CD4-positive, alpha-beta memory T cell (primary cell): ENCODE measurements at regions not wholly inside any gene's neighbourhood (a gene's known extent, or its start where the extent isn't known, plus 50 kb on each side); places are given as distances from the start of the nearest gene placed in this dataset.

Source experiments
- CTCF ChIA-PET: fragments of 350-600 bp; sonication (Branson Sonifier 250); formaldehyde crosslinking; loops from one replicate; lab custom pipeline; 2021; ENCODE audit warnings: inconsistent platforms; ENCODE audit not compliant: partially characterized antibody; lab: Charles Lee
- POLR2A ChIA-PET: fragments of 350-600 bp; sonication (Branson Sonifier 250); formaldehyde crosslinking; loops from one replicate; lab custom pipeline; 2021; ENCODE audit not compliant: partially characterized antibody; lab: Charles Lee
- DNase-seq, 5 donors: peaks; one replicate each; pipeline versions ENCODE4 v3.0.0 to v3.0.0-alpha.2; 2020 to 2022; ENCODE audit warnings: mixed read lengths in 1 of 5
- H3K27ac ChIP-seq: one replicate; pipeline ENCODE4 v1.7.0; 2013; ENCODE audit warnings: low read depth, low read length
- H3K27me3 ChIP-seq: 2 replicates; pipeline ENCODE4 v1.7.0; 2013; ENCODE audit warnings: mild to moderate bottlenecking, low read length, moderate library complexity; ENCODE audit not compliant: insufficient read depth
- H3K36me3 ChIP-seq: 2 replicates; pipeline ENCODE4 v1.7.0; 2013; ENCODE audit warnings: mild to moderate bottlenecking, low read length, moderate library complexity; ENCODE audit not compliant: insufficient read depth
- H3K4me1 ChIP-seq: 2 replicates; pipeline ENCODE4 v1.7.0; 2013; ENCODE audit warnings: mild to moderate bottlenecking, low read length, moderate library complexity; ENCODE audit not compliant: insufficient read depth
- H3K4me3 ChIP-seq, 2 donors: one replicate each; pipeline ENCODE4 v1.7.0; 2013; ENCODE audit warnings: low read length in 2 of 2, mild to moderate bottlenecking in 1 of 2
- H3K9me3 ChIP-seq, 2 donors: one replicate each; pipeline ENCODE4 v1.7.0; 2013; ENCODE audit warnings: low read length in 2 of 2, control low read depth in 1 of 2; ENCODE audit not compliant: control insufficient read depth in 1 of 2
- H3K27ac Mint-ChIP-seq, 7 donors: one replicate each; pipeline ENCODE4 v1.8.0; 2020 to 2021; ENCODE audit warnings: mixed read lengths in 7 of 7, mild to moderate bottlenecking in 6 of 7, inconsistent platforms in 3 of 7, moderate library complexity in 3 of 7
- H3K27me3 Mint-ChIP-seq, 2 donors: one replicate each; pipeline ENCODE4 v1.8.0; 2020 to 2021; ENCODE audit warnings: mixed read lengths in 2 of 2
- H3K36me3 Mint-ChIP-seq, 2 donors: one replicate each; pipeline ENCODE4 v1.8.0; 2020 to 2021; ENCODE audit warnings: mixed read lengths in 2 of 2, inconsistent platforms in 1 of 2, mild to moderate bottlenecking in 1 of 2
- H3K4me1 Mint-ChIP-seq, 4 donors: one replicate each; pipeline ENCODE4 v1.8.0; 2020 to 2021; ENCODE audit warnings: mixed read lengths in 4 of 4, mild to moderate bottlenecking in 1 of 4
- H3K4me3 Mint-ChIP-seq, 8 donors: one replicate each; pipeline ENCODE4 v1.8.0; 2020 to 2021; ENCODE audit warnings: mixed read lengths in 8 of 8, mild to moderate bottlenecking in 7 of 8, moderate library complexity in 6 of 8, inconsistent platforms in 3 of 8
- H3K9me3 Mint-ChIP-seq, 8 donors: one replicate each; pipeline ENCODE4 v1.8.0; 2020 to 2021; ENCODE audit warnings: mixed read lengths in 8 of 8, mild to moderate bottlenecking in 5 of 8, inconsistent platforms in 3 of 8, moderate library complexity in 1 of 8
- intact Hi-C: fragments of 100-400 bp; cut with micrococcal nuclease; formaldehyde crosslinking; loops from one replicate; pipeline ENCODE4 v1.15.1; 2023

GRCh38 chr15:49706805-49707204, 86.0 kb downstream of the DTWD1 start:
- Histone ChIP-seq H3K27ac (no peak overlapping the region), H3K27me3 (no peaks in the 10 kb centered on the region), H3K4me1 (no peaks in the 10 kb centered on the region), H3K4me3 (no peak overlapping the region), H3K9me3 (peaks cover 0 to 12% of the 10 kb centered on the region in 2 donors), H3K36me3 (no peaks in the 10 kb centered on the region)
- Mint-ChIP-seq H3K9me3 (peaks cover 5 to 39% (median 25%) of the 10 kb centered on the region in 8 donors), H3K4me3 (no peak overlapping the region), H3K36me3 (peaks cover 0 to 5% of the 10 kb centered on the region in 2 donors), H3K4me1 (no peaks in the 10 kb centered on the region), H3K27me3 (no peaks in the 10 kb centered on the region), H3K27ac (no peak overlapping the region)
- DNase-seq, result no peak
- POLR2A ChIA-PET, result no interaction called here
- intact Hi-C loops, result no loop called here
- CTCF ChIA-PET, result no interaction called here

- Mint-ChIP-seq H3K4me3 (no peak overlapping the region), H3K4me1 (no peaks in the 10 kb centered on the region), H3K27me3 (no peaks in the 10 kb centered on the region), H3K27ac (no peak overlapping the region), H3K9me3 (peaks cover 5 to 39% (median 26%) of the 10 kb centered on the region in 8 donors), H3K36me3 (peaks cover 0 to 5% of the 10 kb centered on the region in 2 donors)
- intact Hi-C loops, result no loop called here
- Histone ChIP-seq H3K27ac (no peak overlapping the region), H3K36me3 (no peaks in the 10 kb centered on the region), H3K27me3 (no peaks in the 10 kb centered on the region), H3K9me3 (peaks cover 0 to 12% of the 10 kb centered on the region in 2 donors), H3K4me3 (no peak overlapping the region), H3K4me1 (no peaks in the 10 kb centered on the region)
- CTCF ChIA-PET, result no interaction called here
- no peak for DNase-seq
- POLR2A ChIA-PET, result no interaction called here
These were observed 86.8 kb downstream of the DTWD1 start for GRCh38 chr15:49707598-49707997.

- Mint-ChIP-seq H3K9me3 (peaks cover 5 to 41% (median 28%) of the 10 kb centered on the region in 8 donors), H3K4me3 (no peak overlapping the region), H3K36me3 (peaks cover 0 to 5% of the 10 kb centered on the region in 2 donors), H3K27me3 (peaks cover 0 to 1% of the 10 kb centered on the region in 2 donors), H3K4me1 (no peaks in the 10 kb centered on the region), H3K27ac (no peak overlapping the region)
- Histone ChIP-seq H3K4me1 (no peaks in the 10 kb centered on the region), H3K9me3 (peaks cover 0 to 12% of the 10 kb centered on the region in 2 donors), H3K36me3 (no peaks in the 10 kb centered on the region), H3K27ac (no peak overlapping the region), H3K27me3 (no peaks in the 10 kb centered on the region), H3K4me3 (no peak overlapping the region)
- CTCF ChIA-PET, result no interaction called here
- intact Hi-C loops, result no loop called here
- no peak for DNase-seq
- POLR2A ChIA-PET, result no interaction called here
These were observed 88.9 kb downstream of the DTWD1 start for GRCh38 chr15:49709646-49710214.

GRCh38 chr15:49712162-49712561, 91.3 kb downstream of the DTWD1 start:
- Mint-ChIP-seq H3K9me3 (peaks cover 5 to 40% (median 28%) of the 10 kb centered on the region in 8 donors), H3K4me1 (no peaks in the 10 kb centered on the region), H3K27ac (no peak overlapping the region), H3K27me3 (peaks cover 0 to 1% of the 10 kb centered on the region in 2 donors), H3K4me3 (no peak overlapping the region), H3K36me3 (peaks cover 0 to 5% of the 10 kb centered on the region in 2 donors)
- intact Hi-C loops, result no loop called here
- no peak for DNase-seq
- CTCF ChIA-PET, result no interaction called here
- H3K27ac ChIP-seq, result no peak overlapping the region
- no peaks in the 10 kb centered on the region for H3K4me1 ChIP-seq
- POLR2A ChIA-PET, result no interaction called here
- H3K36me3 ChIP-seq, result no peaks in the 10 kb centered on the region
- no peaks in the 10 kb centered on the region for H3K27me3 ChIP-seq
- H3K9me3 ChIP-seq, result peaks cover 0 to 12% of the 10 kb centered on the region in 2 donors
- H3K4me3 ChIP-seq, result no peak overlapping the region

GRCh38 chr15:49712846-49713450, 92.1 kb downstream of the DTWD1 start:
- CTCF ChIA-PET, result no interaction called here
- Histone ChIP-seq H3K4me3 (no peak overlapping the region), H3K27ac (no peak overlapping the region), H3K27me3 (no peaks in the 10 kb centered on the region), H3K36me3 (no peaks in the 10 kb centered on the region), H3K4me1 (no peaks in the 10 kb centered on the region), H3K9me3 (peaks cover 0 to 11% of the 10 kb centered on the region in 2 donors)
- H3K4me3 Mint-ChIP-seq, result no peak overlapping the region
- no peak overlapping the region for H3K27ac Mint-ChIP-seq
- peaks cover 0 to 1% of the 10 kb centered on the region in 2 donors for H3K27me3 Mint-ChIP-seq
- intact Hi-C loops, result no loop called here
- H3K9me3 Mint-ChIP-seq, result peaks cover 5 to 35% (median 25%) of the 10 kb centered on the region in 8 donors
- POLR2A ChIA-PET, result no interaction called here
- no peaks in the 10 kb centered on the region for H3K4me1 Mint-ChIP-seq
- no peak for DNase-seq
- H3K36me3 Mint-ChIP-seq, result peaks cover 0 to 5% of the 10 kb centered on the region in 2 donors

- Mint-ChIP-seq H3K4me3 (no peak overlapping the region), H3K27me3 (peaks cover 1 to 3% of the 10 kb centered on the region in 2 donors), H3K9me3 (peaks cover 0 to 20% (median 8%) of the 10 kb centered on the region in 8 donors), H3K36me3 (peaks cover 0 to 5% of the 10 kb centered on the region in 2 donors), H3K27ac (no peak overlapping the region), H3K4me1 (no peaks in the 10 kb centered on the region)
- H3K36me3 ChIP-seq, result no peaks in the 10 kb centered on the region
- peaks cover 4% of the 10 kb centered on the region for H3K27me3 ChIP-seq
- no peak for DNase-seq
- no peak overlapping the region for H3K27ac ChIP-seq
- H3K4me3 ChIP-seq, result no peak overlapping the region
- ChIA-PET POLR2A (no interaction called here), CTCF (no interaction called here)
- no peaks in the 10 kb centered on the region for H3K4me1 ChIP-seq
- intact Hi-C loops, result no loop called here
- H3K9me3 ChIP-seq, result peaks cover 0 to 5% of the 10 kb centered on the region in 2 donors
These were observed 94.4 kb downstream of the DTWD1 start for GRCh38 chr15:49715211-49715610.

- Histone ChIP-seq H3K36me3 (no peaks in the 10 kb centered on the region), H3K27me3 (peaks cover 4% of the 10 kb centered on the region), H3K4me1 (no peaks in the 10 kb centered on the region), H3K27ac (no peak overlapping the region), H3K9me3 (no peaks in the 10 kb centered on the region), H3K4me3 (no peak overlapping the region)
- Mint-ChIP-seq H3K9me3 (peaks cover 0 to 19% (median 7%) of the 10 kb centered on the region in 8 donors), H3K36me3 (peaks cover 0 to 5% of the 10 kb centered on the region in 2 donors), H3K27me3 (peaks cover 1 to 3% of the 10 kb centered on the region in 2 donors), H3K4me1 (no peaks in the 10 kb centered on the region), H3K4me3 (no peak overlapping the region), H3K27ac (no peak overlapping the region)
- CTCF ChIA-PET, result no interaction called here
- no peak for DNase-seq
- POLR2A ChIA-PET, result no interaction called here
- intact Hi-C loops, result no loop called here
These were observed 94.9 kb downstream of the DTWD1 start for GRCh38 chr15:49715701-49716100.
